GM23338 (cell line): ENCODE measurements at regions not wholly inside any gene's neighbourhood (a gene's known extent, or its start where the extent isn't known, plus 50 kb on each side); places are given as distances from the start of the nearest gene placed in this dataset.

Experiments
- ATAC-seq: fragments of 200-7000 bp; cut with Tn5 transposase; 3 replicates; pipeline ENCODE4 v1.9.1; 2020
- DNase-seq: peaks from one replicate; pipeline ENCODE4 v3.0.0-alpha.2; 2015; ENCODE audit warnings: low spot score
- H2AFZ ChIP-seq: fragments of 200-600 bp; sonication (generic); 2 replicates; pipeline ENCODE4 v1.8.0; 2016; ENCODE audit warnings: antibody characterized with exemption, mild to moderate bottlenecking, moderate library complexity
- H3F3A ChIP-seq: fragments of 200-600 bp; sonication (generic); replicated peaks from 2 replicates; pipeline ENCODE4 v1.8.0; 2017; ENCODE audit warnings: antibody characterized with exemption, mixed run types, low read depth
- H3K27ac ChIP-seq: fragments of 200-600 bp; sonication (generic); 2 replicates; pipeline ENCODE4 v1.6.1; 2016; ENCODE audit warnings: low read depth
- H3K27me3 ChIP-seq: fragments of 200-600 bp; sonication (generic); 2 replicates; pipeline ENCODE4 v1.8.0; 2016; ENCODE audit warnings: mild to moderate bottlenecking, mixed run types, moderate library complexity; ENCODE audit not compliant: insufficient read depth
- H3K36me3 ChIP-seq: fragments of 200-600 bp; sonication (generic); 2 replicates; pipeline ENCODE4 v1.8.0; 2016; ENCODE audit warnings: mild to moderate bottlenecking; ENCODE audit not compliant: insufficient read depth
- H3K4me1 ChIP-seq: fragments of 200-600 bp; sonication (generic); 2 replicates; pipeline ENCODE4 v1.8.0; 2016; ENCODE audit warnings: mild to moderate bottlenecking, moderate library complexity; ENCODE audit not compliant: insufficient read depth
- H3K4me2 ChIP-seq: fragments of 200-600 bp; sonication (generic); 2 replicates; pipeline ENCODE4 v1.7.1; 2017; ENCODE audit warnings: mixed run types
- H3K4me3 ChIP-seq: fragments of 200-600 bp; sonication (generic); 2 replicates; pipeline ENCODE4 v1.6.1; 2016; ENCODE audit warnings: mixed run types
- H3K79me2 ChIP-seq: fragments of 200-600 bp; sonication (generic); replicated peaks from 2 replicates; pipeline ENCODE4 v1.8.0; 2017; ENCODE audit warnings: mild to moderate bottlenecking; ENCODE audit not compliant: insufficient read depth
- H3K9me2 ChIP-seq: fragments of 200-600 bp; sonication (generic); 2 replicates; pipeline ENCODE4 v1.8.0; 2017; ENCODE audit not compliant: insufficient read depth
- H4K20me1 ChIP-seq: fragments of 200-600 bp; sonication (generic); replicated peaks from 2 replicates; pipeline ENCODE4 v1.8.0; 2017; ENCODE audit warnings: mild to moderate bottlenecking; ENCODE audit not compliant: insufficient read depth
- H3K27ac Mint-ChIP-seq: 2 replicates; pipeline ENCODE4 v1.8.0; 2020; ENCODE audit warnings: inconsistent platforms, mild to moderate bottlenecking, moderate library complexity, mixed read lengths
- H3K27me3 Mint-ChIP-seq: 3 replicates; pipeline ENCODE4 v1.8.0; 2022; ENCODE audit warnings: low read depth, mild to moderate bottlenecking, moderate library complexity, mixed read lengths, inconsistent platforms; ENCODE audit not compliant: insufficient read depth, poor library complexity
- H3K36me3 Mint-ChIP-seq: 3 replicates; pipeline ENCODE4 v1.8.0; 2021; ENCODE audit warnings: low read depth, mild to moderate bottlenecking, inconsistent platforms, moderate library complexity, mixed read lengths
- H3K4me1 Mint-ChIP-seq: 3 replicates; pipeline ENCODE4 v1.8.0; 2020; ENCODE audit warnings: mild to moderate bottlenecking, inconsistent platforms, mixed read lengths
- H3K4me3 Mint-ChIP-seq: 3 replicates; pipeline ENCODE4 v1.8.0; 2021; ENCODE audit warnings: moderate library complexity, mild to moderate bottlenecking, inconsistent platforms, mixed read lengths
- H3K9me3 Mint-ChIP-seq: 3 replicates; pipeline ENCODE4 v1.8.0; 2020; ENCODE audit warnings: moderate library complexity, mild to moderate bottlenecking, inconsistent platforms, mixed read lengths
- CTCF ChIP-seq, 2 experiments: fragments of 200-600 bp in 1 of 2; sonication (generic) in 1 of 2; conservative IDR thresholded peaks; 2 replicates each; pipeline versions ENCODE4 v1.5.1 to v1.6.1; 2016 to 2017; ENCODE audit warnings: antibody characterized with exemption in 2 of 2, low read depth in 2 of 2, mild to moderate bottlenecking in 2 of 2, moderate library complexity in 1 of 2
- EZH2 ChIP-seq: fragments of 200-600 bp; sonication (generic); IDR thresholded peaks from one replicate; pipeline ENCODE4 v1.8.0; 2017; ENCODE audit warnings: antibody characterized with exemption, mild to moderate bottlenecking, low read depth; ENCODE audit not compliant: unreplicated experiment
- EZH2phosphoT487 ChIP-seq: fragments of 200-600 bp; sonication (generic); IDR thresholded peaks from one replicate; pipeline ENCODE4 v1.8.1; 2018; ENCODE audit warnings: antibody characterized with exemption; ENCODE audit not compliant: unreplicated experiment
- ZNF462 ChIP-seq: fragments of 250-450 bp; sonication (Bioruptor Pico); IDR thresholded peaks from 2 replicates; pipeline ENCODE4 v1.5.0; 2020; ENCODE audit warnings: mild to moderate bottlenecking, moderate library complexity

DNA sequence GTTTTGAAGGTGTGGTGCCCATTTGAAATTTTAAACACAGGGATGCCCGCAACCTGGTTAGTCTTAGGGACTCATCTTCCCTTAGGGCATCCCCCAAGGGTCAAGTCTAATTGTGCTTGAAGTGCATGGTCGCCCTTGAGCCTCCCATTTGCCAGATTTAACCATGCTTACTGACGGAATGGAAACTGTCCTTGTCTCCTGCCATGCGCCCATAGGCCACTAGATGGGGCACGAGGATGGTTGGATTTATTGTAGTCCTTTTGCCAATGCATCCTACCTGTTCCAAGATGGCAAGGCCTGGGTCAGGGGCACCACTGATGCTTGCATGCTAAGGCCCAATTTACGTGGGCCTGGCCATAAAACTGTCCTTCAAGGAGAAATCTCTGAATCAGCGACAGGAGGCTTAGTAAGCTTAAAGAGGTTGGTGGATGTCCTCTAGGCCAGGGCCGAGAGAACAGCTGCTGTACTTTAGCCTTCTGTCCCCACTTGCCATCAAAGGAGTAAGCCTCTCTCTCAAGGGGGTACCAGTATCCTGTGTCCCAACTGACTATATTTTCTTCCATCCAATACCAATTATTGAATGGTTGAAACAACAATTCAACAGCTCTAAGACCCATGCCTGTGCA, 355.4 kb downstream of the OTOL1 start:
- Histone ChIP-seq H3K4me2 (no peak overlapping the region), H3K9me2 (no peaks in the 10 kb centered on the region; the same call in 1 of the 2 replicates), H3F3A (no peaks in the 10 kb centered on the region), H3K4me3 (no peak overlapping the region), H3K27me3 (no peaks in the 10 kb centered on the region), H3K27ac (no peak overlapping the region), H4K20me1 (no peaks in the 10 kb centered on the region), H3K36me3 (no peaks in the 10 kb centered on the region), H2AFZ (no peak overlapping the region), H3K79me2 (no peaks in the 10 kb centered on the region), H3K4me1 (no peaks in the 10 kb centered on the region)
- no peaks in the 10 kb centered on the region for H3K4me1 Mint-ChIP-seq
- peaks cover 5% of the 10 kb centered on the region for H3K27me3 Mint-ChIP-seq
- H3K36me3 Mint-ChIP-seq = peaks cover 11% of the 10 kb centered on the region
- TF ChIP-seq EZH2phosphoT487 = no peak
- TF ChIP-seq CTCF (conservative IDR thresholded peaks at IDR 0.05; ENCODE audit: low read depth in 2 of 2) = peak; percentile 90 to 97
- ATAC-seq = peak; percentile 83
- H3K27ac Mint-ChIP-seq = no peak overlapping the region
- no peak overlapping the region for H3K4me3 Mint-ChIP-seq
- peaks cover 2% of the 10 kb centered on the region; the same call in 2 of the 3 replicates for H3K9me3 Mint-ChIP-seq
- DNase-seq = peak; percentile 72

GRCh38 chr3:161852744-161853143, 356.1 kb downstream of the OTOL1 start:
- peaks cover 2% of the 10 kb centered on the region; the same call in 2 of the 3 replicates for H3K9me3 Mint-ChIP-seq
- H3K4me3 Mint-ChIP-seq = no peak overlapping the region
- H3K27ac ChIP-seq = no peak overlapping the region
- DNase-seq (no peak), ATAC-seq (no peak)
- no peaks in the 10 kb centered on the region for H3K4me1 ChIP-seq
- H3K9me2 ChIP-seq = no peaks in the 10 kb centered on the region; the same call in 1 of the 2 replicates
- H3K4me3 ChIP-seq = no peak overlapping the region
- H3K36me3 ChIP-seq = no peaks in the 10 kb centered on the region
- H2AFZ ChIP-seq = no peak overlapping the region
- no peaks in the 10 kb centered on the region for H3K27me3 ChIP-seq
- no peaks in the 10 kb centered on the region for H3K4me1 Mint-ChIP-seq
- H3K4me2 ChIP-seq = no peak overlapping the region
- H3K36me3 Mint-ChIP-seq = peaks cover 11% of the 10 kb centered on the region
- no peaks in the 10 kb centered on the region for H3K79me2 ChIP-seq
- TF ChIP-seq EZH2phosphoT487 (no peak), ZNF462 (CRISPR knock-in tag) (no peak), EZH2 (no peak)
- no peaks in the 10 kb centered on the region for H4K20me1 ChIP-seq
- H3F3A ChIP-seq = no peaks in the 10 kb centered on the region
- H3K27me3 Mint-ChIP-seq = peaks cover 5% of the 10 kb centered on the region
- H3K27ac Mint-ChIP-seq = no peak overlapping the region
